HepG2 (cell line): ENCODE measurements at regions not wholly inside any gene's neighbourhood (a gene's known extent, or its start where the extent isn't known, plus 50 kb on each side); places are given as distances from the start of the nearest gene placed in this dataset.

Source experiments
- ATAC-seq: fragments of 200-7000 bp; cut with Tn5 transposase; 3 replicates; pipeline ENCODE4 v1.9.1; 2020; ENCODE audit warnings: mild to moderate bottlenecking, moderate library complexity
- BruUV-seq: library from RNA; stranded (reverse); fragments of 400-500 nt; replicated peaks from 2 replicates; lab custom pipeline; 2021; lab: Mats Ljungman, UMichigan
- CTCF ChIA-PET: fragments of 300-600 bp; formaldehyde crosslinking; extraction: SDS; loops from one replicate; lab custom pipeline; 2021; ENCODE audit warnings: low total read pairs, inconsistent platforms, low intra/inter-chr PET ratio; lab: Yijun Ruan, JAX
- POLR2A ChIA-PET: fragments of 350-600 bp; sonication (Branson Sonifier 250); formaldehyde crosslinking; loops from one replicate; lab custom pipeline; 2020; ENCODE audit warnings: antibody characterized with exemption, inconsistent platforms; lab: Yijun Ruan, JAX
- DNase-seq: peaks from one replicate; pipeline ENCODE4 v3.0.0-alpha.2; 2015; ENCODE audit warnings: low spot score
- FAIRE-seq: peaks from 3 replicates; lab custom pipeline; 2011; peaks lifted over from hg19 to GRCh38; lab: Jason Lieb, UNC
- H2AFZ ChIP-seq: one replicate; pipeline ENCODE4 v1.6.1; 2011; ENCODE audit warnings: low read length, inconsistent platforms
- H3K27ac ChIP-seq: fragments of 300-600 bp; 3 replicates; pipeline ENCODE4 v1.8.0; 2011; ENCODE audit warnings: mixed run types, mild to moderate bottlenecking, mixed read lengths, low read length, inconsistent platforms; ENCODE audit not compliant: insufficient read depth; ENCODE audit errors: extremely low read length
- H3K27me3 ChIP-seq, 2 experiments: fragments of 200-600 bp in 1 of 2; 2 replicates in 1 of 2; 3 replicates in 1 of 2; pipeline versions ENCODE4 v1.6.0 to v1.8.0; 2011; ENCODE audit warnings: low read length in 2 of 2, mild to moderate bottlenecking in 2 of 2, moderate library complexity in 2 of 2, inconsistent platforms in 1 of 2; ENCODE audit not compliant: insufficient read depth in 2 of 2, control insufficient read depth in 1 of 2
- H3K36me3 ChIP-seq, 2 experiments: fragments of 200-600 bp in 1 of 2; replicated peaks in 1 of 2; 2 replicates in 1 of 2; 3 replicates in 1 of 2; pipeline versions ENCODE4 v1.5.1 to v1.8.0; 2011; ENCODE audit warnings: low read length in 2 of 2, inconsistent platforms in 1 of 2; ENCODE audit not compliant: insufficient read depth in 2 of 2, control insufficient read depth in 1 of 2
- H3K4me1 ChIP-seq: 2 replicates; pipeline ENCODE4 v1.5.1; 2012; ENCODE audit warnings: low read length, inconsistent platforms; ENCODE audit not compliant: insufficient read depth
- H3K4me2 ChIP-seq: 2 replicates; pipeline ENCODE4 v1.6.0; 2011; ENCODE audit warnings: low read depth, low read length, inconsistent platforms
- H3K4me3 ChIP-seq, 3 experiments: fragments of 200-600 bp in 1 of 3; sonication (generic), shearing (Covaris generic) in 1 of 3; replicated peaks in 1 of 3; 2 replicates each; pipeline ENCODE4 v1.5.1; 2011 to 2016; ENCODE audit warnings: low read length in 3 of 3, inconsistent platforms in 2 of 3, low read depth in 2 of 3, mild to moderate bottlenecking in 2 of 3, control low read depth in 1 of 3, mixed read lengths in 1 of 3; ENCODE audit not compliant: insufficient read depth in 1 of 3
- H3K79me2 ChIP-seq: one replicate; pipeline ENCODE4 v1.6.1; 2011; ENCODE audit warnings: low read length, inconsistent platforms; ENCODE audit not compliant: insufficient read depth
- H3K9ac ChIP-seq: 2 replicates; pipeline ENCODE4 v1.6.0; 2011; ENCODE audit warnings: mild to moderate bottlenecking, low read depth, low read length, inconsistent platforms; ENCODE audit not compliant: insufficient read depth
- H3K9me3 ChIP-seq: 2 replicates; pipeline ENCODE4 v1.5.1; 2012; ENCODE audit warnings: mild to moderate bottlenecking, low read length
- H4K20me1 ChIP-seq: 2 replicates; pipeline ENCODE4 v1.6.0; 2011; ENCODE audit warnings: inconsistent platforms, mild to moderate bottlenecking, low read length, moderate library complexity; ENCODE audit not compliant: insufficient read depth
- ATM ChIP-seq: fragments of 450-650 bp; IDR thresholded peaks from 2 replicates; pipeline ENCODE4 v1.7.1; 2017; ENCODE audit warnings: mild to moderate bottlenecking, borderline replicate concordance
- HHEX ChIP-seq: IDR thresholded peaks from 2 replicates; pipeline ENCODE4 v1.6.1; 2016; ENCODE audit warnings: control low read depth
- HMG20B ChIP-seq: conservative IDR thresholded peaks from 2 replicates; pipeline ENCODE4 v1.6.1; 2016; ENCODE audit warnings: missing genetic modification reagents, missing compliant biosample characterization
- HOXA9 ChIP-seq: sonication (generic); formaldehyde crosslinking; IDR thresholded peaks from 2 replicates; pipeline ENCODE4 v1.8.1; 2022; ENCODE audit warnings: missing genetic modification reagents, mild to moderate bottlenecking, moderate library complexity, borderline replicate concordance
- KLF13 ChIP-seq: sonication (generic); formaldehyde crosslinking; IDR thresholded peaks from 2 replicates; pipeline ENCODE4 v1.4.0; 2020; ENCODE audit warnings: mild to moderate bottlenecking, missing genetic modification reagents
- NR1H2 ChIP-seq: sonication (generic); formaldehyde crosslinking; IDR thresholded peaks from 2 replicates; pipeline ENCODE4 v1.8.1; 2022; ENCODE audit warnings: low read depth, missing genetic modification reagents, borderline replicate concordance
- RAD51 ChIP-seq: fragments of 450-650 bp; IDR thresholded peaks from 2 replicates; pipeline ENCODE4 v1.6.1; 2016; ENCODE audit warnings: borderline replicate concordance
- RELA ChIP-seq: sonication (generic); formaldehyde crosslinking; IDR thresholded peaks from 2 replicates; pipeline ENCODE4 v1.4.0; 2020; ENCODE audit warnings: missing genetic modification reagents
- SPEN ChIP-seq: sonication (generic); formaldehyde crosslinking; IDR thresholded peaks from 2 replicates; pipeline ENCODE4 v1.5.1; 2020; ENCODE audit warnings: low read depth, mild to moderate bottlenecking, missing genetic modification reagents
- ZFP90 ChIP-seq: sonication (generic); formaldehyde crosslinking; IDR thresholded peaks from 2 replicates; pipeline ENCODE4 v1.8.0; 2022; ENCODE audit warnings: missing genetic modification reagents, mild to moderate bottlenecking, inconsistent platforms, borderline replicate concordance
- ZNF160 ChIP-seq: sonication (generic); formaldehyde crosslinking; IDR thresholded peaks from 2 replicates; pipeline ENCODE4 v1.8.0; 2022; ENCODE audit warnings: mild to moderate bottlenecking, inconsistent platforms, missing genetic modification reagents
- ZSCAN25 ChIP-seq: sonication (generic); formaldehyde crosslinking; IDR thresholded peaks from 2 replicates; pipeline ENCODE4 v1.8.0; 2022; ENCODE audit warnings: mild to moderate bottlenecking, missing genetic modification reagents
- WGBS: methylation state at CpG from one replicate; pipeline ENCODE4 v1.1.6; 2017; ENCODE audit warnings: low lambda C conversion rate; 5-methylcytosine and 5-hydroxymethylcytosine counted together
- in situ Hi-C: cut with HindIII; loops from 2 replicates; pipeline ENCODE4 v1.10.0; 2017; ENCODE audit warnings: low pct_unique_long_range_greater_than_20kb; ENCODE audit not compliant: extremely low pct_ligation_motif_present
- intact Hi-C: fragments of 100-400 bp; cut with micrococcal nuclease; formaldehyde crosslinking; loops from one replicate; pipeline ENCODE4 v1.10.0; 2022; ENCODE audit not compliant: unreplicated experiment
- TF ChIP-seq, protein P1 (sequence below): sonication (generic); formaldehyde crosslinking; IDR thresholded peaks from 2 replicates; pipeline ENCODE4 v1.8.0; 2022; ENCODE audit warnings: missing genetic modification reagents, low read depth, mild to moderate bottlenecking, borderline replicate concordance
- TF ChIP-seq, protein P2 (sequence below): sonication (generic); formaldehyde crosslinking; IDR thresholded peaks from 2 replicates; pipeline ENCODE4 v1.4.0; 2020; ENCODE audit warnings: missing genetic modification reagents

DNA sequence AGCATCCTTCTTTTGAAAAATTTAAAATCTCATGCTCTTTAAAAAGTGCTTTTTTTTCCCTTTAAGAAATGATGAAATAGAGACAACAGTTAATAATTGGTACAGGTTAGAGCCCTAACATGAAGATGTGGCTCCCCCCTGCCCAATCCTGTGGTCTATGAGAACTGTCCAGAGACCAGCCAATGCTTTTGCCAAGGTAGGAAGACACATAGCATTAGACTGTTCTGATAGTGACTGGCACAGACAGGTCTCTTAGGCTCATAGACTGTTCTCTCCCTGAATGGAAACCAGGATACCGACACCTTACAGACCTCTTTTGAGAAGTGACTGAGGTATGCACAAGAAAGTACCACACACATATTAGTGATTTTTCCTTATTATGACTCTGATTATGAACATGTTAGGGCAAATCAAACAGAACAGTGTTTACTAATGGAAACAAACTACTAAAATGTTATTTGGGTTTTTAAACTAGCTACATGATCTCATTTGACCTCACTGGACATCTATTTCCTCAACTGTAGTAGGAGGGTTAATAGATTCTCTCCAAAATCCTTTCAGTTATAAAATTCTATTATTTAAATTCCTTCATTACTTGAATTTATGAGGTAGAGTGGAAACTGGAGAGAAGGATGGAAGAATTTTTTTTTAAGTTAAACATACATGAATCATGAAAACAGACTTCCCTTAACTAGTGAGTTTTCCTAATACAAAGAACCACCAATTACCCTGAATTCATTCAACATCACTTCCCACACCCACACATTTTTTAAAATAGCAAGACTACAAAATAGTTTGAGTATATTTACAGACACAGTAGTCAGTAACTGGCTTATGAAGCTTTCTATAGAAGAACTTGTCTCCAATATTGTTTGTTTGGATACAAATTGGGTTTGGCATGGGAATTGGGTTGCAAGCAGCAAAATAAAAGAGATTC, 120.4 kb downstream of the OGFRL1 start:
- CTCF ChIA-PET: no interaction called here
- 92% methylated on average over 1 of the region's 1 CpG for WGBS

More for the DNA sequence above, 120.4 kb downstream of the OGFRL1 start:
- DNase-seq: no peak
- no peak for ATAC-seq
- Histone ChIP-seq H3K4me3 (no peak overlapping the region), H3K9ac (no peak overlapping the region), H3K36me3 (no peaks in the 10 kb centered on the region), H3K4me1 (peaks cover 12% of the 10 kb centered on the region), H3K27me3 (no peaks in the 10 kb centered on the region; a peak in 1 of 5 replicates), H4K20me1 (no peaks in the 10 kb centered on the region), H3K79me2 (no peaks in the 10 kb centered on the region), H2AFZ (no peak overlapping the region), H3K9me3 (no peaks in the 10 kb centered on the region), H3K4me2 (no peak overlapping the region), H3K27ac (no peak overlapping the region)
- intact Hi-C loops (no loop called here), in situ Hi-C loops (no loop called here)
- no TSS peak for BruUV-seq
- no peak for TF ChIP-seq ATM
- no peak for TF ChIP-seq HHEX (CRISPR knock-in tag)
- no peak for TF ChIP-seq NR1H2
- TF ChIP-seq ZNF160: no peak
- no peak for TF ChIP-seq KLF13 (CRISPR knock-in tag)
- TF ChIP-seq, protein P1, sequence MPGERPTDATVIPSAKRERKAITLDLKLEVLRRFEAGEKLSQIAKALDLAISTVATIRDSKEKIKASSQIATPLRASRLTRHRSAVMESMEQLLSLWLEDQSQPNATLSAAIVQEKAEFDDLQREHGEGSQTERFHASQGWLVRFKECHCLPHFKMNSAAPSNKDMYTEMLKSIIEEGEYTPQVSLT (CRISPR knock-in tag): no peak
- no peak for TF ChIP-seq ZSCAN25 (CRISPR knock-in tag)
- TF ChIP-seq HMG20B (CRISPR knock-in tag): no peak
- no peak for TF ChIP-seq RAD51
- TF ChIP-seq RELA: no peak
- TF ChIP-seq ZFP90 (CRISPR knock-in tag): no peak
- no peak for TF ChIP-seq SPEN (CRISPR knock-in tag)
- no peak for TF ChIP-seq HOXA9 (CRISPR knock-in tag)
- TF ChIP-seq, protein P2, sequence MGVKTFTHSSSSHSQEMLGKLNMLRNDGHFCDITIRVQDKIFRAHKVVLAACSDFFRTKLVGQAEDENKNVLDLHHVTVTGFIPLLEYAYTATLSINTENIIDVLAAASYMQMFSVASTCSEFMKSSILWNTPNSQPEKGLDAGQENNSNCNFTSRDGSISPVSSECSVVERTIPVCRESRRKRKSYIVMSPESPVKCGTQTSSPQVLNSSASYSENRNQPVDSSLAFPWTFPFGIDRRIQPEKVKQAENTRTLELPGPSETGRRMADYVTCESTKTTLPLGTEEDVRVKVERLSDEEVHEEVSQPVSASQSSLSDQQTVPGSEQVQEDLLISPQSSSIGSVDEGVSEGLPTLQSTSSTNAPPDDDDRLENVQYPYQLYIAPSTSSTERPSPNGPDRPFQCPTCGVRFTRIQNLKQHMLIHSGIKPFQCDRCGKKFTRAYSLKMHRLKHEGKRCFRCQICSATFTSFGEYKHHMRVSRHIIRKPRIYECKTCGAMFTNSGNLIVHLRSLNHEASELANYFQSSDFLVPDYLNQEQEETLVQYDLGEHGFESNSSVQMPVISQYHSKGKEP: no peak
- FAIRE-seq: no peak
- POLR2A ChIA-PET: no interaction called here
